Epidermal melanocyte (primary cell): ENCODE measurements at regions not wholly inside any gene's neighbourhood (a gene's known extent, or its start where the extent isn't known, plus 50 kb on each side); places are given as distances from the start of the nearest gene placed in this dataset.
"Not testable (repeated sequence)": the region's sequence is repeated elsewhere in the genome, so short reads cannot be mapped to it uniquely, and the experiment has no call there.

Source experiments
- DNase-seq: peaks from one replicate; pipeline ENCODE4 v3.0.0; 2011; ENCODE audit warnings: low spot score; ENCODE audit not compliant: insufficient read length

- DNase-seq: no peak
Observed at GRCh38 chr2:184413671-184414229, 184.6 kb upstream of the ZNF804A start.

- no peak for DNase-seq
Observed at GRCh38 chr2:184416146-184416913, 182.0 kb upstream of the ZNF804A start.

- no peak for DNase-seq
Observed at GRCh38 chr2:184419744-184420143, 178.6 kb upstream of the ZNF804A start.

- DNase-seq: not testable (repeated sequence)
Observed at GRCh38 chr2:184421456-184421855, 176.9 kb upstream of the ZNF804A start.

- no peak for DNase-seq
Observed at GRCh38 chr2:184425083-184425482, 173.2 kb upstream of the ZNF804A start.

- DNase-seq: no peak
Observed at GRCh38 chr2:184444217-184444616, 154.1 kb upstream of the ZNF804A start.

- DNase-seq: no peak
Observed at GRCh38 chr2:184444623-184445223, 153.6 kb upstream of the ZNF804A start.

GRCh38 chr2:184449760-184450159 is 148.6 kb upstream of the ZNF804A start:
- DNase-seq: no peak

GRCh38 chr2:184452907-184453306 is 145.4 kb upstream of the ZNF804A start:
- no peak for DNase-seq

GRCh38 chr2:184455624-184456023 is 142.7 kb upstream of the ZNF804A start:
- DNase-seq: no peak

- not testable (repeated sequence) for DNase-seq
Observed at GRCh38 chr2:184456693-184457092, 141.6 kb upstream of the ZNF804A start.

- no peak for DNase-seq
Observed at GRCh38 chr2:184463102-184463865, 135.0 kb upstream of the ZNF804A start.

GRCh38 chr2:184463866-184464248 is 134.5 kb upstream of the ZNF804A start:
- no peak for DNase-seq

- DNase-seq: no peak
Observed at GRCh38 chr2:184468826-184469225, 129.5 kb upstream of the ZNF804A start.

GRCh38 chr2:184472481-184472880 is 125.8 kb upstream of the ZNF804A start:
- DNase-seq: no peak

- no peak for DNase-seq
Observed at GRCh38 chr2:184481865-184482264, 116.5 kb upstream of the ZNF804A start.

GRCh38 chr2:184498936-184499335 is 99.4 kb upstream of the ZNF804A start:
- DNase-seq: no peak

- no peak for DNase-seq
Observed at GRCh38 chr2:184504252-184504651, 94.1 kb upstream of the ZNF804A start.

- no peak for DNase-seq
Observed at GRCh38 chr2:184507254-184507653, 91.1 kb upstream of the ZNF804A start.

- no peak for DNase-seq
Observed at GRCh38 chr2:184517402-184517801, 80.9 kb upstream of the ZNF804A start.

GRCh38 chr2:184520441-184520840 is 77.9 kb upstream of the ZNF804A start:
- DNase-seq: no peak

GRCh38 chr2:184523732-184524131 is 74.6 kb upstream of the ZNF804A start:
- no peak for DNase-seq
